Epithelial cell of esophagus (primary cell): ENCODE measurements at regions not wholly inside any gene's neighbourhood (a gene's known extent, or its start where the extent isn't known, plus 50 kb on each side); places are given as distances from the start of the nearest gene placed in this dataset.

Experiments used
- DNase-seq: peaks from one replicate; pipeline ENCODE4 v3.0.0; 2010; ENCODE audit warnings: low read depth
- H3K4me3 ChIP-seq: 2 replicates; pipeline ENCODE4 v1.5.1; 2011; ENCODE audit warnings: mild to moderate bottlenecking, low read length, control low read depth
- CTCF ChIP-seq: IDR thresholded peaks from 2 replicates; pipeline ENCODE4 v1.5.1; 2011; ENCODE audit warnings: low read depth, mild to moderate bottlenecking, low read length, control low read depth, inconsistent platforms; ENCODE audit not compliant: insufficient read depth; ENCODE audit errors: missing control alignments

GRCh38 chr18:77905449-77906055, 655.9 kb downstream of the GALR1 start:
- no peak overlapping the region for H3K4me3 ChIP-seq

GRCh38 chr18:77906103-77906892, 656.6 kb downstream of the GALR1 start:
- no peak for DNase-seq
- H3K4me3 ChIP-seq = no peak overlapping the region
- no peak for TF ChIP-seq CTCF

More at GRCh38 chr18:77905449-77906055, 655.9 kb downstream of the GALR1 start:
- no peak for DNase-seq
- TF ChIP-seq CTCF = no peak

GRCh38 chr18:77910347-77910746, 660.7 kb downstream of the GALR1 start:
- DNase-seq = no peak
- TF ChIP-seq CTCF = no peak
- H3K4me3 ChIP-seq = no peak overlapping the region

GRCh38 chr18:77911971-77912605, 662.4 kb downstream of the GALR1 start:
- TF ChIP-seq CTCF = no peak
- H3K4me3 ChIP-seq = no peak overlapping the region
- no peak for DNase-seq

GRCh38 chr18:77918730-77919129, 669.1 kb downstream of the GALR1 start:
- DNase-seq = no peak
- no peak overlapping the region for H3K4me3 ChIP-seq
- no peak for TF ChIP-seq CTCF

GRCh38 chr18:77919923-77920322, 670.3 kb downstream of the GALR1 start:
- DNase-seq = no peak
- no peak overlapping the region for H3K4me3 ChIP-seq
- TF ChIP-seq CTCF = no peak
